T-cell (primary cell): ENCODE measurements at regions not wholly inside any gene's neighbourhood (a gene's known extent, or its start where the extent isn't known, plus 50 kb on each side); places are given as distances from the start of the nearest gene placed in this dataset.

ENCODE experiments used
- ATAC-seq, 4 experiments: fragments of 200-7000 bp in 3 of 4; fragments of 150-1000 bp in 1 of 4; cut with Tn5 transposase; replicated peaks in 1 of 4; 1 replicate in 3 of 4; 2 replicates in 1 of 4; pipeline ENCODE4 v1.10.0; 2021; ENCODE audit warnings: moderate library complexity in 3 of 4, mild to moderate bottlenecking in 2 of 4, moderate number of reproducible peaks in 1 of 4
- CTCF ChIA-PET, 2 donors: fragments of 300-600 bp; sonication (Branson Sonifier 250); formaldehyde crosslinking; loops; one replicate each; lab custom pipeline; 2022; ENCODE audit warnings: antibody characterized with exemption in 2 of 2; lab: Charles Lee
- POLR2A ChIA-PET, 2 donors: fragments of 300-600 bp; sonication (Branson Sonifier 250); formaldehyde crosslinking; loops; one replicate each; lab custom pipeline; 2022; ENCODE audit warnings: antibody characterized with exemption in 2 of 2; lab: Charles Lee
- DNase-seq, 35 experiments: peaks; one replicate each; pipeline versions ENCODE4 v3.0.0 to v3.0.0-alpha.2; 2013 to 2023
- H3K27ac ChIP-seq: one replicate; pipeline ENCODE4 v1.5.1; 2013; ENCODE audit warnings: low read length
- H3K27me3 ChIP-seq, 2 experiments: replicated peaks in 1 of 2; 1 replicate in 1 of 2; 2 replicates in 1 of 2; pipeline versions ENCODE4 v1.6.1 to v1.7.0; 2013; ENCODE audit warnings: low read length in 1 of 2, mixed read lengths in 1 of 2; ENCODE audit not compliant: control insufficient read depth in 2 of 2, insufficient read depth in 2 of 2; ENCODE audit errors: extremely low read depth in 1 of 2
- H3K36me3 ChIP-seq, 2 donors: 1 replicate in 1 of 2; 2 replicates in 1 of 2; pipeline versions ENCODE4 v1.6.1 to v1.7.0; 2013; ENCODE audit warnings: low read length in 1 of 2; ENCODE audit not compliant: control insufficient read depth in 2 of 2, insufficient read depth in 1 of 2; ENCODE audit errors: extremely low read depth in 1 of 2
- H3K4me1 ChIP-seq, 2 experiments: 1 replicate in 1 of 2; 2 replicates in 1 of 2; pipeline versions ENCODE4 v1.6.1 to v1.7.0; 2013; ENCODE audit warnings: low read length in 2 of 2, mixed read lengths in 1 of 2; ENCODE audit not compliant: insufficient read depth in 2 of 2, control insufficient read depth in 1 of 2; ENCODE audit errors: extremely low read depth in 1 of 2
- H3K4me3 ChIP-seq, 2 donors: 1 replicate in 1 of 2; 2 replicates in 1 of 2; pipeline versions ENCODE4 v1.5.1 to v1.7.0; 2013; ENCODE audit warnings: mild to moderate bottlenecking in 2 of 2, low read length in 1 of 2, moderate library complexity in 1 of 2; ENCODE audit not compliant: control insufficient read depth in 1 of 2; ENCODE audit errors: extremely low read depth in 1 of 2
- H3K9me3 ChIP-seq: 2 replicates; pipeline ENCODE4 v1.7.0; 2013
- H3K27ac Mint-ChIP-seq, 2 donors: one replicate each; pipeline ENCODE4 v1.8.0; 2020 to 2021; ENCODE audit warnings: mild to moderate bottlenecking in 2 of 2, mixed read lengths in 2 of 2
- H3K27me3 Mint-ChIP-seq, 2 donors: one replicate each; pipeline ENCODE4 v1.8.0; 2021 to 2022; ENCODE audit warnings: mixed read lengths in 2 of 2
- H3K36me3 Mint-ChIP-seq: one replicate; pipeline ENCODE4 v1.8.0; 2021; ENCODE audit warnings: mixed read lengths
- H3K4me1 Mint-ChIP-seq, 3 donors: one replicate each; pipeline ENCODE4 v1.8.0; 2020 to 2022; ENCODE audit warnings: mixed read lengths in 3 of 3, mild to moderate bottlenecking in 1 of 3
- H3K4me3 Mint-ChIP-seq, 3 donors: one replicate each; pipeline ENCODE4 v1.8.0; 2020 to 2022; ENCODE audit warnings: mild to moderate bottlenecking in 3 of 3, mixed read lengths in 3 of 3, moderate library complexity in 3 of 3
- H3K9me3 Mint-ChIP-seq, 3 donors: one replicate each; pipeline ENCODE4 v1.8.0; 2020 to 2022; ENCODE audit warnings: mixed read lengths in 3 of 3
- WGBS: methylation state at CpG from one replicate; pipeline ENCODE4 v1.1.5; 2013; ENCODE audit warnings: missing lambda C conversion rate; ENCODE audit not compliant: insufficient coverage; 5-methylcytosine and 5-hydroxymethylcytosine counted together

GRCh38 chr1:242797856-242798255 is 273.4 kb upstream of the PLD5 start:
- Mint-ChIP-seq H3K27ac (no peak overlapping the region), H3K27me3 (peaks cover 0 to 5% of the 10 kb centered on the region in 2 donors), H3K4me3 (no peak overlapping the region), H3K4me1 (no peaks in the 10 kb centered on the region), H3K9me3 (peaks cover 0 to 8% (median 3%) of the 10 kb centered on the region in 3 donors), H3K36me3 (no peaks in the 10 kb centered on the region)
- POLR2A ChIA-PET, result no interaction called here
- DNase-seq (no peak), ATAC-seq (no peak)
- CTCF ChIA-PET, result interaction anchor here in 1 of 2 donors (0.6 kb wide), 2 partner anchors 128 to 527 kb away, joined by 3 to 4 read pairs; no protein-coding TSS in a partner anchor
- H3K27me3 ChIP-seq, result no peaks in the 10 kb centered on the region
- H3K4me1 ChIP-seq, result no peaks in the 10 kb centered on the region
- H3K4me3 ChIP-seq, result no peak overlapping the region
- H3K27ac ChIP-seq, result no peak overlapping the region
- H3K9me3 ChIP-seq, result no peaks in the 10 kb centered on the region
- H3K36me3 ChIP-seq, result no peaks in the 10 kb centered on the region

- Histone ChIP-seq H3K36me3 (no peaks in the 10 kb centered on the region), H3K27ac (no peak overlapping the region), H3K27me3 (no peaks in the 10 kb centered on the region), H3K9me3 (no peaks in the 10 kb centered on the region), H3K4me1 (no peaks in the 10 kb centered on the region), H3K4me3 (no peak overlapping the region)
- no peak for ATAC-seq
- peaks cover 0 to 12% of the 10 kb centered on the region in 2 donors for H3K27me3 Mint-ChIP-seq
- H3K27ac Mint-ChIP-seq, result no peak overlapping the region
- peaks cover 0 to 9% (median 3%) of the 10 kb centered on the region in 3 donors for H3K9me3 Mint-ChIP-seq
- peaks cover 0 to 3% (median 0%) of the 10 kb centered on the region in 3 donors for H3K4me1 Mint-ChIP-seq
- H3K4me3 Mint-ChIP-seq, result no peak overlapping the region
- DNase-seq, result no peak
- no peaks in the 10 kb centered on the region for H3K36me3 Mint-ChIP-seq
- 75% methylated on average over 1 of the region's 2 CpGs for whole genome bisulfite sequencing
- CTCF ChIA-PET, result no interaction called here
- POLR2A ChIA-PET, result no interaction called here
Observed at GRCh38 chr1:242788771-242789170, 264.3 kb upstream of the PLD5 start.

- Histone ChIP-seq H3K27me3 (no peaks in the 10 kb centered on the region), H3K36me3 (no peaks in the 10 kb centered on the region), H3K4me3 (no peak overlapping the region), H3K9me3 (no peaks in the 10 kb centered on the region), H3K4me1 (no peaks in the 10 kb centered on the region), H3K27ac (no peak overlapping the region)
- ATAC-seq, result no peak
- Mint-ChIP-seq H3K4me1 (peaks cover 0 to 3% (median 0%) of the 10 kb centered on the region in 3 donors), H3K9me3 (peaks cover 0 to 9% (median 3%) of the 10 kb centered on the region in 3 donors), H3K27ac (no peak overlapping the region), H3K4me3 (no peak overlapping the region), H3K36me3 (no peaks in the 10 kb centered on the region), H3K27me3 (peaks cover 0 to 12% of the 10 kb centered on the region in 2 donors)
- no peak for DNase-seq
- POLR2A ChIA-PET, result no interaction called here
- WGBS, result 40% methylated on average over 1 of the region's 2 CpGs
- CTCF ChIA-PET, result no interaction called here
Observed at GRCh38 chr1:242787968-242788367, 263.5 kb upstream of the PLD5 start.

- POLR2A ChIA-PET, result no interaction called here
- H3K9me3 Mint-ChIP-seq, result peaks cover 0 to 4% (median 0%) of the 10 kb centered on the region in 3 donors
- no peaks in the 10 kb centered on the region for H3K36me3 Mint-ChIP-seq
- peak overlapping the region in 1 of 2 donors; percentile 72 for H3K27ac Mint-ChIP-seq
- DNase-seq, result no peak
- Histone ChIP-seq H3K27ac (no peak overlapping the region), H3K27me3 (no peaks in the 10 kb centered on the region), H3K36me3 (no peaks in the 10 kb centered on the region), H3K4me1 (no peaks in the 10 kb centered on the region), H3K4me3 (no peak overlapping the region), H3K9me3 (no peaks in the 10 kb centered on the region)
- CTCF ChIA-PET, result no interaction called here
- WGBS, result 76% methylated on average over 2 of the region's 7 CpGs
- H3K4me3 Mint-ChIP-seq, result no peak overlapping the region
- ATAC-seq, result no peak
- H3K27me3 Mint-ChIP-seq, result peaks cover 0 to 12% of the 10 kb centered on the region in 2 donors
- H3K4me1 Mint-ChIP-seq, result peaks cover 0 to 3% (median 0%) of the 10 kb centered on the region in 3 donors
Observed at GRCh38 chr1:242784807-242785206, 260.3 kb upstream of the PLD5 start.

- POLR2A ChIA-PET, result no interaction called here
- Mint-ChIP-seq H3K27me3 (peaks cover 0 to 11% of the 10 kb centered on the region in 2 donors), H3K4me3 (peak overlapping the region in 1 of 3 donors; percentile 22), H3K36me3 (no peaks in the 10 kb centered on the region), H3K9me3 (no peaks in the 10 kb centered on the region), H3K27ac (peak overlapping the region in 1 of 2 donors; percentile 72), H3K4me1 (peaks cover 0 to 3% (median 0%) of the 10 kb centered on the region in 3 donors)
- Histone ChIP-seq H3K36me3 (no peaks in the 10 kb centered on the region), H3K27ac (no peak overlapping the region), H3K27me3 (no peaks in the 10 kb centered on the region), H3K4me3 (no peak overlapping the region), H3K9me3 (no peaks in the 10 kb centered on the region), H3K4me1 (no peaks in the 10 kb centered on the region)
- ATAC-seq (no peak), DNase-seq (no peak)
- CTCF ChIA-PET, result no interaction called here
- 3% methylated on average over 4 of the region's 4 CpGs for WGBS
Observed at GRCh38 chr1:242784084-242784483, 259.6 kb upstream of the PLD5 start.

- H3K27ac ChIP-seq, result no peak overlapping the region
- H3K4me1 ChIP-seq, result no peaks in the 10 kb centered on the region
- no peaks in the 10 kb centered on the region for H3K36me3 Mint-ChIP-seq
- ChIA-PET POLR2A (no interaction called here), CTCF (no interaction called here)
- 94% methylated on average over 20 of the region's 20 CpGs for WGBS
- no peak for DNase-seq
- H3K4me1 Mint-ChIP-seq, result no peaks in the 10 kb centered on the region
- no peak for ATAC-seq
- H3K27ac Mint-ChIP-seq, result no peak overlapping the region
- H3K9me3 ChIP-seq, result no peaks in the 10 kb centered on the region
- no peak overlapping the region for H3K4me3 Mint-ChIP-seq
- H3K36me3 ChIP-seq, result no peaks in the 10 kb centered on the region
- no peak overlapping the region for H3K4me3 ChIP-seq
- no peaks in the 10 kb centered on the region for H3K27me3 ChIP-seq
- no peaks in the 10 kb centered on the region for H3K27me3 Mint-ChIP-seq
- peaks cover 0 to 5% (median 0%) of the 10 kb centered on the region in 3 donors for H3K9me3 Mint-ChIP-seq
Observed at GRCh38 chr1:242774256-242774655, 249.8 kb upstream of the PLD5 start.

GRCh38 chr1:242770366-242770765 is 245.9 kb upstream of the PLD5 start:
- no CpG with 5 or more reads among the region's 1 CpG for WGBS
- no peaks in the 10 kb centered on the region for H3K9me3 ChIP-seq
- DNase-seq (no peak), ATAC-seq (no peak)
- H3K4me1 ChIP-seq, result no peaks in the 10 kb centered on the region
- Mint-ChIP-seq H3K27ac (no peak overlapping the region), H3K36me3 (no peaks in the 10 kb centered on the region), H3K4me1 (no peaks in the 10 kb centered on the region), H3K27me3 (no peaks in the 10 kb centered on the region), H3K9me3 (peaks cover 4 to 10% (median 6%) of the 10 kb centered on the region in 3 donors), H3K4me3 (no peak overlapping the region)
- no peak overlapping the region for H3K27ac ChIP-seq
- CTCF ChIA-PET, result no interaction called here
- H3K27me3 ChIP-seq, result no peaks in the 10 kb centered on the region
- H3K4me3 ChIP-seq, result no peak overlapping the region
- H3K36me3 ChIP-seq, result no peaks in the 10 kb centered on the region
- POLR2A ChIA-PET, result no interaction called here
